ENCODE measurements at regions not wholly inside any gene's neighbourhood (a gene's known extent, or its start where the extent isn't known, plus 50 kb on each side); places are given as distances from the start of the nearest gene placed in this dataset.

DNA sequence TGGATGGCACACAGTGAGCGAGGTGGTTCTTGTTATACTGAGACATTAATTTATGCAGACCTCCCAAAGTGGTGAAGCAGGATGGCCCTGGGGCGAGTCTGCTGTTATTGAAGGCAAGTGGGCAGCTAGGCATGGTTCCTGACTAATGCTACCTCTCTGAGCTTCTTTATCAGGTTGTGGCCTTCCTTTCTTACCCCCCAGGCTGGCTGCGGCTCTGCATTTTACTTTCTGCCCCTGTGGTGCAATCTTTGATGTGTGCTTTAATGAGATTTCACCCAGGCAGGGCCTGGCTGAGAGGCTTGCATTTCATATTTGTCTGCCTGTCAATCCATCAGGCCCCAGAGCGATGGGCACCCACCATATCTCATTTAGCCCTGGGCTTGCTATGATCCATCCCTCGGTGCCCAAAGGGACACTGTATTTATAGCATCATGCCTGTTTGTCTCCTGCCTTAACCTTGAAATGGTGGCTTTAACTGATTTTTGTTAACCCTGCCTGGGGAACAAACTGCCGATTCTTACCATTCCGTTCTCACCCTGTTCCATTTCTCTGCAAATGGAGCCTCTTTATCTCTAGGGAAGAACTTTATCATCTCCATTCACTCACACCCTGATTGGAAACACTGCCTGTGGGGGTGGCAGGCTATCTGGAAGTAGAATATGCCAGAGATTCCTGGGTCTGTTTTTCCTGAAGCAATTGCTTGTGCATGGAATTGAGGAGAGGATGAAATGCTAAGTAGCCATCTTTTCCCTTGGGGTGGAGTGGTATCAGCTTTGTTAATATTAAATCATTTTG, 316.2 kb upstream of the THSD7B start:
- no peak for DNase-seq

DNA sequence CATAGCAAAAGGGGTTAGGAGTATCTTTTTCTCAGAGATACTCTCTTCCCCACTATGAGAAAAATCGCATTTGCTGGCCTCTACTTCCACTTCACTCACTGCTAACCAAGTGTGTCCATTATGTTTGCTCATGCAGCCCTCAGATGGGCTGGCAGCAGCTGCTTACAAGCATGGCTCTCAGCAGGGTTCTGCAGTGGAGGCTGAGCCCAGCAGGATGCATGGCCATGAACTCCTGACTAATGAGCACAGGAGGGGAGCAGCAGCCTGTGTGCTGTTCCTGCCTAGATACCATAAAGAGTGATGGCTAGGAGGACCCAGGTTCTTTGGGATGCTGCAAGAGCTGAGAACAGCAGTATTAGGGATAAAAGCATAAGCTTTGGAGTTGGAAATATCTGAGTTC, 316.9 kb upstream of the THSD7B start:
- DNase-seq: no peak

DNA sequence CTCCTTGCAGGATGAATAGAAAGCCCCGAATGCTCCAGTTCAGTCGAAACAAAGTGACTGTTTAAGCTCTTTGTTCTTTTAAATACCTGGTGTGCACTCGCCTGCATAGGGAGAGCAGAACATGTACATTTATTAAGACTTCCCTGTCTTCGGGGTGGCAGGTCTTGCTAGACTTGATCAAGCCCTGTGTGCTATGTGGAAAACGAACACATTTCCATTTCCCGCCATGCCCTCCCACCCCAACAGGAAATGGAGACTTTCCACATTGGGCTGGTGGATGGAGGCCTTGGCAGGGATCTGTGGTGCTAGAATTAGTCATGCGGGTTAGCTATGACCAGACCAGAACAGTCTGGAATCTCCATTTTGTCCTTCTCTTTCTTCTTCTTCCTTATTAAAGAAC, 321.0 kb upstream of the THSD7B start:
- DNase-seq: no peak

DNA sequence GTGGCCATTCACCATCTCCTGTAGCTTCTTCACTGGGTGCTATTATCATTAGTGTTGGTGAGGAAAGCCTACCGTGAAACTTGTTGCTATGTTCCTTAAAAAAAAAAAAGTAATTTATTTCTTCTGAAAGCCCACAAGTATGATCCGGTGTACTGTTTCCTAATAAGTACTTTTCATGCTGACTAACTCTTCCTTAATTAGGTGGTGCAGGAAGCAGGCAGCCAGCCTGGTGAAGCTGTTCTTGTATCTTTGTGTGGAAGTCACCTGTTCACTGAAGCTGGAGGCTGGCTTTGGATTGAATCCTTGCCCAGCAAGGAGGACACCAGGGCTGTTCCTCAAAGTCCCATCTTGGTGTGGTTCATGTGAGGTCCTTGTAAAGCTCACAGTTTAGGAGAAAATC, 321.7 kb upstream of the THSD7B start:
- no peak for DNase-seq

DNA sequence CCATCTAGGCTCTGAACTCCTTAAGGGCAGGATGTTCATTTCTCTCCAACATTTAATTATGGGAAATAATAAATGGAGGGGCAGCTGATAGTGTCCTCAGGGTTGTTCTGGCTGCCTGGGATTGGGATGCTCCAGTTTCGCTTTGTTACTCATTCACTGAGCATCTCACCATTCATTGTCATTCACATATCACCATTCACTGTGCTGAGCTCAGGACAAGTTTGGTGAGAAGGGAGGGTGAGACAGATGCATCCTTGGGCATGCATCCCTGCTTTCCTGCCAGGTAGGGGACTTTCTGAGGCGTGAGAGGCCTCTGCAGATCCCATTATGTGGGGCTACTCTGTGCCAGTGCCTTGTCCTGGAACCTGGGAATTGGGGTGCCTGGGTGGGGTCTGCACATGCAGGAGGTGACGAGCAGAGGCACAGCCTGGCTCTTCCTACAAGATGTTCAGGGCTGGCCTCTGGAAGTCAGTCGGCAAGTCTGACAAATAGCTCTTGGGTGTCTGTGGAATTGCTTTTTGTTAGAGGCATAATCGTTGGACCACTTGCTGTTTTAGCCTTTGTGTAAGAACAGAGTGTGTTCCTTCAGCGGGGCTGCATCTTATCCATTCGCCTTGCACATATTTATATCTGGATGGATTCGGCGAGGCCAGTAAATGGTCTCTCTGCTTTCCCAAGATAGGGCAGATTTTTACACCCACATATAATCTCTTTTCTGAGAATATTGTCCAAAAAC, 323.2 kb upstream of the THSD7B start:
- DNase-seq: no peak

DNA sequence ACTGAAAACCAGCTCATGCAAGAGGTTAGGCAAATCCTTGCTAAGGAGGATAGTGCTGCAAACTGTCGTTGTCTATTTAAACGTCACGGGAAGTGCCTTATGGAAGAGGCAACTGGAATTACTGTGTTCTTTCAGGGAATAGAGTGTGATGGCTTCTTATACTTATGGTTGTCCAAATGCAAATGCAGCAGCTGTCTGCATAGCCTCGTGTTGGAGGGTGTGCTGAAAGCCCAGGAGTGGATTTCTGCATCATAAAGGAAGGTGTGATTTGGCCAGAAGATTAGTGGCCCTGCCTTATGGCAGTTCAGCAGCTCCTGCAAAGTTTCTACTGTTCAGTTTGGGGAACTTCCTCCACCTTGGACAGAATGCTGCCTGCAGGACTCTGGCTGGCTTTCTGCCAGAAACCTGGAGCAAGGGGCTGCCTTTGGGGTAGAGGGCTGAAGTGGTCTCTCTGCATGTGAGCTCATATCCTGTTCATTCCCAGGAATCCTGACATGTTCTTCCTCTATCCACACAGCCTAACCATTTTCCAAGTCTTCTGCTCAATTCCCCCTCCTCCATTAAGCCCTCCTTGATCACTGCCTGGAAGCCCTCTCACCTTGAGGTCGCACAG, 321.2 kb upstream of the CXCR4 start:
- DNase-seq: no peak

DNA sequence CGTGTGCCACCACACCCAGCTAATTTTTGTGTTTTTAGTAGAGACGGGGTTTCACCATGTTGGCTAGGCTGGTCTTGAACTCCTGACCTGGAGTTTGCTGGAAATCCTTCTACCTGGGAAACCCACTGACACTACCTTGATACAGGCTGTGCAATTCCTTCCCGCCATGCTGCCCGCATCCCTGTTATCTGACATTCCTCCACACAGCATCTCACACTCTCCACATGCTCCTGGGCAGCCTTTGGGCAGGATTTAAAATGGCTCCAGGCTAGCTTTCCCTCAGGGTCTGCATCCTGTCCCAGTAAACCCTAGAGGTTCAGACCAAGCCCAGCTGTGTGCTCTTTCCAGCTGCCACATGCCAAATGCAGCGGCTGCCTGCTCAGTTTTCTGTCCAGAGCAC, 319.5 kb upstream of the CXCR4 start:
- DNase-seq: no peak

DNA sequence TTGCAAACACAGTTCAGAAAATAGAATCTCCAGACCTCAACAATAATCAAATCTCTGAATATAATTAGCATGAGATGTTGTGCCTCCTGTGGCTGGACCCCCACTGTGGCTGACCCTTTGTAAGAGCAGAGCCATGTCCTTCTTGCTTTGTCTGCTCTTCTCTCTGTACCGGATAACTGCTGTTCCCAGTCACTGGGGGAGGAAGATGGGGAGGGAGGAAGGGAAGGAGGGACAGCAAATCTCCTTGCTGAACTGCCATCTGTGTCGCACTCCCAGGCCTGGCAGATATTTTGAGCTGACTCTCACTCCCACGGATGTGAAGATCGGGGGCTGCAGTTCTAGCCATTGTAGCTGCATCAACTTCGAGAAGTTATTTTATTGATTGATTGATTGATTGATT, 319.0 kb upstream of the CXCR4 start:
- no peak for DNase-seq

DNA sequence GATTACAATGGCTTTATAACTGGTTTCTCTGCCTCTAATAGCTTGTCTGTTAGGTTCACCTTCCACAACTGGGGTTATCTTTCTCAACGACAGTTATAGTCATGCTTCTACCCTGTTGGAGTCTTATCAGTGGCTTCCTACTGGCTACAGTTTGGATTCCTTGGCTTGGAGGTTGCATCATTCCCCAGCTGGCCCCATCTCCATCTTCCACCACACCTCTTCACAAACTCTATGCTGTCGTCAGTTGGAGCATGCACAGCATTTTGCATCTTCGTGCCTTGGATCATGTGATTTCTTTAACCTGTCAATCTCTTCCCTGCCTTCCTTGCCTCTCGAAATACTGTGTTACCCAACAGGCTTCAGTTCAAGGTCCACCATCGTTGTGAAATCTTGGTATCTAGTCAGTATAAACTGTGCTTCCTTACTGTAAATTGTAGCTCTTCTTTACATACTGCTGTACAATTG, 316.3 kb upstream of the CXCR4 start:
- DNase-seq: no peak

DNA sequence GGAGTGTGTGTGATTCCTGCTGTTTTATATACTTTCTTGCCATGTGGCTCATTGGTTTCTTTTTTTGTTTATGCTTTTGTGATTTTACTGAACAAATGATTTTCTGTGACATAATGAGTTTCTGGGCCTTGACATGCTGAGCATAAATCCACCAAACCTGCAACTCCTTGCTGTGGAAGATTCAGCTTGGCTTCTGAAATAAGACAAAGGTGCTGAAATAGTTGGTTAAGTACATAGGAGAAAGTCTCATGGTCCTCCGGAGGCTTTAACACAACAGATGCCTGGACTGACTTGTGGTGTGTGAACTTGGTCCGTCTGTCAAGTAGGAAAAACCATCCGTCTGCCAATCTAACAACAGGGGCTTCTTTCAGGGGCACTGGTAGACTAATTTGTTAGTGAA, 315.3 kb upstream of the CXCR4 start:
- DNase-seq: no peak

DNA sequence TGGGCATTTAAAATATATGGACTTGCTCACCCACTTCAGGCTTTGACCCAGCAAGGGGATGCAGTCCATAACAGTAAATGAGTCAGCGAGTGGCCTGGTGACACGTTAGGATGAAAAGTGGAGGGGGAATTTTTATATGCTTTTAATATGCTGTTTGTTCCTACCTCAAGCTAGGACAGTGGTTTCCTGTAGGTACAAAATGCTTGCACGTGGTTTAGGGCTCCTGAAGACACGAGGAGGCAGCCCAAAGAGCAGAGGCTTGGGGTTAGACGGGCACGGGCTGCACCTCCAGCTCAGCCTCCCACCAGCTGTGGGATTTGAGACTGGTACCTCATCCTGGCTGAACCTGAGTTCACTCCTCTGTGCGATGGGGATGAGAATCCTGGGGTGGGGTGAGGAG, 306.2 kb upstream of the CXCR4 start:
- no peak for DNase-seq

DNA sequence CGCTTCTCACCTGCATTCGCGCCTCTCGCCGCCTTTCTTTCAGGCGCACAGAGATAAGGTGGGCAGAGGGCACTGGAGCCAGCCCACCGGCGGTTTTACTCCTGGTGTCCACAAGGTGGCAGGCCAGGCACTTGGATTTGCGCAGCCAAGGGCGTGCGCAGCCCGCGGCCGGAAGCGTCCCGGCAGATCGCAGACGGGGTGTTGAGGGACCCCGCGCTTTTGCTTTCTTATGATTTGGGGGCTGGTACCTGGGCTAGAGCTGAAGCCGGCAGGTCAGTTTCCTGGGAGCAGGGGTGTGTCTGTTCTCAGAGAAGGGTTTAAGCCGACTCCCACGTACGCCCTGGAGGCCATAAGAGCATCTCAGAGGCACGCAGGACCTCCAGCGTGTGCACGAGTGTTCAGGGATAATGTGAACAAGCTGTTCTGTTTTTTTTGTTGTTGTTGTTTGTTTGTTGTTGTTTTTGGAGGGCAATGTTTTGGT, 305.6 kb upstream of the CXCR4 start:
- DNase-seq: no peak

DNA sequence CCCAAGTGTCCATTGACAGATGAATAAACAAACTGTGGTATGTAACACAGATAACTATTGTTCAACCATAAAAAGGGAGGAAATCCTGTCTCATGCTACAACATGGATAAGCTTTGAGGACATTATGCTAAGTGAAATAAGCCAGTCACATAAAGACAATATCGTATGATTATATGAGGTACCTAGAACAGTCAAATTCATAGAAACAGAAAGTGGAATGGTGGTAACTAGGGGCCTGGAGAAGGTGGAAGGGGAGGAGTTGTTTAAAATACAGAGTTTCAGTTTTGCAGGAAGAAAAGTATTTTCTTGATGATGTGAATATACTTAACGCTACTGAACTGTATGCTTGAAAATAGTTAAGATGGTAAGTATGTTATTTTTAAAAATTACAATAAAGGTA, 304.6 kb upstream of the CXCR4 start:
- DNase-seq: no peak

DNA sequence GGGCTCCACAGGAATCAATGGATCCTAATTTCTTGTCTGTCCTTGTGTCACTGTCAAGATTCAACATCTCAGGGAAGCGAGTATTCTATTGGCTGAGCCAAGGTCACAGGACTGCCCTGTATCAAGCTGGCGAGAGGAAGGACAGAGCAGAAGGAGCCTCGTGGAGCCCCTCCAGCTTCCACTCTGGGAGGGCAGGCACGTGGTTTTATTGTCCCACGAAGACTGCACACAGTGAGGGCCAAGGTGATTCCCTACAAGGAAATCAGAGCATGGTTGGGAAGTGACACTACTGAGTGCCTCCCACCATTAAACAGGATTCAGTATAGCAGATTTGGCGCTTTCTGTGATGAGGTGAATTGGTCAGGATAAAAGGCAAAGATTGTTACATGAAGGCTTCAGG, 302.4 kb upstream of the CXCR4 start:
- no peak for DNase-seq

DNA sequence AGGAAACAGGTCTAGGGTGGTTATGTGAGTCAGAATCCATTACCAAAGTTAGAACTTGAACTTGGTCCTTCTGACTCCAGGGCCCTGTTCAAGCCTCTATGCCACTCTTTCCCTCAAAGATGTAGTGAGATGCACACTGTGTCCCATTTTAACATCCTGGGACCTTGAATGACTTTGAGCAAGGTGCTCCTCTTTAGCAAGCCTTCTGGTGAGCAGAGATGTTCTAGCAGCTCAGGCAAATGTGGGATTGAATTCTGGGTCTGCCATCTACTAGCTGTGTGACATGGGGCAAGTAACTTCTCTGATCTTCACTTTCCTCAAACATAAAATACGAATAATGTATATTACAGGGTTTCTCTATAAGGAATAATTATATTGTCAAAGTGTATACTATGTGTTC, 294.0 kb upstream of the CXCR4 start:
- no peak for DNase-seq

DNA sequence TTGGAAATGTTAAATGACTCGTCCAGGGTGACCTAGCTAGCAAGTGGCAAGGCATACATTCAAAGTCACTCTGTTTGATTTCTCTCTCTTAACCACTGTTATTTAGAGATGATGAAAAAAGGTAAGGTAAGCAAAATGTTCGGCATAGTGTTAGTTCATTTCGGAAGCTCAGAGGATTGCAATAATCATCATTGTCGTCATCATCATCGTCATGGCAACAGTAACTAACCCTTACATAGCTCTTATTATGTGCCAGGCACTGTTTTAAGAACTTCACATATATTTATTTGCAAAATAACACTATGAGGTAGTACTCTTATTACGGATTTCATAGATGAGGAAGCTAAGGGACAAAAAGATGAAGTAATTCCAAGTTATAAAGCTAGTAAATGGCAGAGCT, 292.7 kb upstream of the CXCR4 start:
- DNase-seq: no peak

DNA sequence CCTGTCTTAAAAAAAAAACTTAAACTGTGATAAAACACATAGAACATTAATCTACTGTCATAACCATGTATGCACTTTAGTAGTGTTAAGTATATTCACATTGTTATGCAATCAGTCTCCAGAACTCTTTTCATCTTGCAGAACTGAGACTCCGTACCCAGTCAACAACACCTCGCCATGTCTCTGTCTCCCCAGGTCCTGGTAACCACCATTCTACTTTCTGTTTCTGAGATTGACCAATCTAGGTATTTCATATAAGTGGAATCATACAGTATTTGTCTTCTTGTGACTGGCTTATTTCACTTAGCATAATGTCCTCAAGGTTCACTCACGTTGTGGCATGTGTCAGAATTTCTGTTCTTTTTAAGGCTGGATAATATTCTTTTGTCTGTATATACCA, 290.8 kb upstream of the CXCR4 start:
- DNase-seq: no peak

DNA sequence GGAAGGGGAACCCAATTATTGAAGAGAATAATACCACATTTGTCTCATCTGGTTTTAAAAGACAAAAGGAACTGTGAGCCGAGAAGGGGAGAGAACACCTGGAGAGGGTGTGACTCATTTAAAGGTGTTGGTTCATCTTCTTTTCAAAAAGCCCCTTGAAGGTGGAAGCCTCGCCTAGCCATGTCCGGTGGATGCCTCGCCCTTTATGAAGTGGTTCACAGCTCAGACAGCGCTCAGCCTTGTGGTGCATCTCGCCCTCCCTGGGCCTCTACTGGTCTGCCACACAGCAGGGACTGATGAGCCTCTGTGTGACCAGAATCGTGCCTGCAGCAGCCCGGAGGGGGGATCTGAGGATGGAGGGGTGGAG, 290.0 kb upstream of the CXCR4 start:
- no peak for DNase-seq

DNA sequence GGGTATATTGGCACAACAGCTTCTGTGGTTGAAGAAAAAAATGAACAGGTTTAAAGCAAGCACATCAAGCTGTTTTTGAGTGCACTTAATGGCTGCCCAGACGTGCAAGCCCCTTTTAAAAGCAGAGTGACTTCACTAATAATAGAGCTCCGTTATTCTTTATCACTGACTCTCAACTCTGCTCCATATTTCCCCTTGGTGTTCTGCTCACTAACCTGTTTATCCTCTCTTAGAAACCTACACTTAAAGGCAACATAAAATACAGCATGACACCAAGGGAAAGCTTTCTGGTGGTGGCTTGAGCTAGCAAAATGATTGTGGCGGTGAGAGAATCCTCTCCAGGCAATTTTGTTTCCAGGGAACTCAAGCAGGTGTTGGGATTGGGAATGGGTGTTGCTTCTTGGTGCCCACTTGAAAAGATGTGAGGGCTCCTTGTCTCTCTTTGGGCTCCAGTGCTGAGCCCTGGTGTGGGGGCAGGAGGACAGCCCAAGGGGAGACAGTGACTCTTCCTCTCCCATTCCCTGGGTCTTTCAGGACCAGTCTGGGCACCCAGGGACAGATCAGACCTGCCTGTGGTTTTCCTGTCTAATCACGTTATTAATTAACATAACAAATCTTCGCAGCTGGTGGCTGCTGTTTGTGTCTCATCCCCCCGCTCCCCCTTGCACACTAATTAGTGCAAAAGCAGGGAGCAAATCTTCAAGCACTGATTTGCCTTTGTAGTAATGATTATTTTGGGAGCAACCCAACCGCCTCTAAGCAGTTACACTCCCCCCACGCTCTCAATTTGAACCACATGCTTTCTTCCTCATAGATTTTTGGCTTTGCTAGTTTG, 289.4 kb upstream of the CXCR4 start:
- DNase-seq: no peak

DNA sequence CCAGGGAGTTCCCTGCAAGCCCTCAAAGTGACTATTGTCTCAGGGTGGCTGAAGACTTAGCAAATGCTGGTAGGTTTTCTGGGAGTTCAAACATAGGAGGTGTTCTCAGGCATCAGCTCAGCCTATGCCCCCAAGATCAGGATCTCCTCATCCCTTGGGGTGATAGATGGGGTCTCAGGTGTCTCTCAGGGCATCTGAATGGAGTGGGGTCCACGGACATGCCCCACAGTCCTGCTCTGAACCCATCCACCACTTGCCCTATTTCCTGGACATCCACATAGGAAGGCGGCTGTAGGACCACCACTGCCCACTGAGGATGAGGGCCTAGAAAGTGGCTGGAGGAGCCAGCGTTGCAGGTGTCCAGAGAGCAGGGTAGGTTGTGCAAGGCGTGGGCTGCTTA, 287.0 kb upstream of the CXCR4 start:
- DNase-seq: no peak

DNA sequence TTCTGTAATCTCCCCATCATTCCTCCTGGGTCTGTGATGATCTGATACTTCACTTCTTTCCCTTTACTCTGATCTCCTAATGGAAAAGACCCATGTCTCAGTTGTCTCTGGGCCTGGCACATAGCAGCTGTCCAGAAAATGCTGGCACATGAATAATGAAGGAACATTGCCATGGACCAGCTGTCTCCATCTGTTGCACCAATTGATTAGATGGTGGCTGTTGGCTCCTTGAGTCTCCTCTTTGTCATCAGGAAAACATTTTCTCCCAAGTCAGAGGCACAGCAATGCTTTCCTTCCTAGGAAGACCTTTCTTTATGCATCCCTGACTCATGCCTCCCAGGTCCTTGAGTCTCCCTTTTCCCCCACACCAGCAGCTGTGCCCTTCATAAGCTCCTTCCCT, 286.2 kb upstream of the CXCR4 start:
- no peak for DNase-seq

DNA sequence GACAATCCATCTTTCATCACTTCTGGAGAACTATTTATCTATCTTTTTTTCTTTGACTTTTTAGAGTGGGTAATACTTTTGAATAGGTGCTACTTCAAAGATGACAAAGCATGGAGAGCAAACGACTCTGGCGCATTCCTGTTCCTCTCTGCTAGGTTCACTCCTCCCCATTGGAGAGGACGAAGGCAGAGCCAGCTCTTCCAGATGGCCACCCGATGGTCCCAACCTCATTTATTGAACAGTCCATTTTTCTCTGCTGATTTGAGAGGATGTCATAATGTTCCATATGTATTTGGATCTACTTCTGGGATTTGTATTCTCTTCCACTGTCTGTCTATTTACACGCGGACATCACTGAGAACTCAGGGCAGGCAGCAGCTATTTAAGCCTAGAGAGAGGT, 284.3 kb upstream of the CXCR4 start:
- no peak for DNase-seq

DNA sequence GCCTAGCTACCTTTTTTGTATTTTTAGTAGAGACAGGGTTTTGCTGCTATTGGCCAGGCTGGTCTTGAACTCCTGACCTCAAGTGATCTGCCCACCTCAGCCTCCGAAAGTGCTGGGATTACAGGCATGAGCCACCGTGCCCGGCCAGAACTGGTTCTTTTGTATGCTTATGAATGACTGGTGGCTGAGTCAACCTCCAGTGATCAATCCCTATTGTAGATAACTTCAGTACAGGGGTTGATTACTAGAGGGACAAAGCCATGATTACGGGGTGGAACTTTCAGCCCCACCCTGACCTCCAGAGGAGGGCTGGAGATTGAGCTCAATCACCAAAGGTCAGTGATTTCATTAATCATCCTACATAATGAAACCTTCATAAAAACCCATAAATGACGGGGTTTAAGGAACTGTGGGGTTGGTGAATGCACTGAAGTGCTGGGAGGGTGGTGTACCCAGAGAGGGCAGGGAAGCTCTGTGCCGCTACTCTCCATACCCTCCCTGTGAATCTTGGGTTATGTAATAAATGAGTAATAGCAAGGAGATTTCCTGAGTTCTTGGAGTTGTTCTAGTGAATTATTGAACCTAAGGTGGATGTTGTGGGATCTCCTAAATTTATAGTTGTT, 281.8 kb upstream of the CXCR4 start:
- DNase-seq: no peak
